Mucosa of descending colon (tissue), 3 donors: ENCODE measurements at regions not wholly inside any gene's neighbourhood (a gene's known extent, or its start where the extent isn't known, plus 50 kb on each side); places are given as distances from the start of the nearest gene placed in this dataset.

Experiments used
- ATAC-seq: fragments of 200-7000 bp; cut with Tn5 transposase; one replicate; pipeline ENCODE4 v1.9.1; 2020; ENCODE audit warnings: mild to moderate bottlenecking, moderate library complexity
- DNase-seq, 3 donors: peaks; one replicate each; pipeline ENCODE4 v3.0.0-alpha.2; 2020
- H3K36me3 ChIP-seq: fragments of 200-600 bp; one replicate; pipeline ENCODE4 v1.8.0; 2021; ENCODE audit warnings: low read depth, mild to moderate bottlenecking
- H3K4me1 ChIP-seq: fragments of 200-600 bp; one replicate; pipeline ENCODE4 v1.8.0; 2021; ENCODE audit warnings: low read depth, mild to moderate bottlenecking
- H3K4me3 ChIP-seq: fragments of 200-600 bp; one replicate; pipeline ENCODE4 v1.8.0; 2021; ENCODE audit warnings: mild to moderate bottlenecking
- H3K9me3 ChIP-seq: fragments of 200-600 bp; one replicate; pipeline ENCODE4 v1.8.0; 2021; ENCODE audit warnings: mild to moderate bottlenecking
- CTCF ChIP-seq: fragments of 200-600 bp; IDR thresholded peaks from one replicate; pipeline ENCODE4 v1.8.0; 2022; ENCODE audit warnings: antibody characterized with exemption, mild to moderate bottlenecking
- intact Hi-C, 2 donors: fragments of 100-400 bp; cut with DNase I in 1 of 2; cut with micrococcal nuclease in 1 of 2; formaldehyde crosslinking; loops; one replicate each; pipeline versions ENCODE4 v1.11.0 to v1.11.1; 2022; cut with DNase I, micrococcal nuclease
- donor health status: DM: no; HTN: no; CAD: no; lungs with moderate emphysema.
- donor health status: DM: no; HTN: no; CAD: no.
- donor health status: DM: no; HTN: yes; CAD: no.

GRCh38 chr16:82329504-82330192 is 159.6 kb upstream of the MPHOSPH6 start:
- ATAC-seq = no peak
- intact Hi-C loops = no loop called here

GRCh38 chr16:82328881-82329469 is 159.0 kb upstream of the MPHOSPH6 start:
- H3K36me3 ChIP-seq = no peaks in the 10 kb centered on the region
- intact Hi-C loops = no loop called here
- TF ChIP-seq CTCF = no peak
- ATAC-seq (no peak), DNase-seq (no peak)
- no peaks in the 10 kb centered on the region for H3K9me3 ChIP-seq
- no peak overlapping the region for H3K4me3 ChIP-seq
- no peaks in the 10 kb centered on the region for H3K4me1 ChIP-seq

More at GRCh38 chr16:82329504-82330192, 159.6 kb upstream of the MPHOSPH6 start:
- no peak overlapping the region for H3K4me3 ChIP-seq
- no peaks in the 10 kb centered on the region for H3K9me3 ChIP-seq
- H3K4me1 ChIP-seq = no peaks in the 10 kb centered on the region
- no peak for TF ChIP-seq CTCF
- H3K36me3 ChIP-seq = no peaks in the 10 kb centered on the region
- no peak for DNase-seq

- H3K36me3 ChIP-seq = no peaks in the 10 kb centered on the region
- ATAC-seq (no peak), DNase-seq (no peak)
- intact Hi-C loops = no loop called here
- no peaks in the 10 kb centered on the region for H3K4me1 ChIP-seq
- peaks cover 11% of the 10 kb centered on the region for H3K9me3 ChIP-seq
- H3K4me3 ChIP-seq = no peak overlapping the region
- TF ChIP-seq CTCF = no peak
These were observed 153.1 kb upstream of the MPHOSPH6 start for GRCh38 chr16:82323171-82323570.

- H3K4me1 ChIP-seq = no peaks in the 10 kb centered on the region
- peaks cover 11% of the 10 kb centered on the region for H3K9me3 ChIP-seq
- intact Hi-C loops = no loop called here
- DNase-seq = no peak
- ATAC-seq = no peak
- no peaks in the 10 kb centered on the region for H3K36me3 ChIP-seq
- no peak for TF ChIP-seq CTCF
- H3K4me3 ChIP-seq = no peak overlapping the region
These were observed 152.2 kb upstream of the MPHOSPH6 start for GRCh38 chr16:82322177-82322576.

- Histone ChIP-seq H3K36me3 (no peaks in the 10 kb centered on the region), H3K4me3 (no peak overlapping the region), H3K9me3 (peaks cover 11% of the 10 kb centered on the region), H3K4me1 (no peaks in the 10 kb centered on the region)
- TF ChIP-seq CTCF = no peak
- intact Hi-C loops = no loop called here
- no peak for DNase-seq
- ATAC-seq = no peak
These were observed 149.0 kb upstream of the MPHOSPH6 start for GRCh38 chr16:82319038-82319437.
